Adipose tissue (tissue), 3 donors: ENCODE measurements at regions not wholly inside any gene's neighbourhood (a gene's known extent, or its start where the extent isn't known, plus 50 kb on each side); places are given as distances from the start of the nearest gene placed in this dataset.
"Not testable (repeated sequence)": the region's sequence is repeated elsewhere in the genome, so short reads cannot be mapped to it uniquely, and the experiment has no call there.

Experiments used
- H3K27ac ChIP-seq: one replicate; pipeline ENCODE4 v1.5.1; 2013; ENCODE audit warnings: low read depth, low read length
- WGBS, 3 donors: extraction: QIAGEN DNeasy Blood & Tissue Kit; methylation state at CpG; one replicate each; pipeline ENCODE4 v1.1.7; 2013; 5-methylcytosine and 5-hydroxymethylcytosine counted together
- donor health status: healthy with polysubstance abuse.
- donor health status: Bipolar disorder and iron deficiency.
- donor health status: healthy.

GRCh38 chr5:68122439-68123328, 92.9 kb upstream of the PIK3R1 start:
- WGBS, 3 donors, result 60 to 83% (median 80%) methylated on average over 7 of the region's 7 CpGs
- H3K27ac ChIP-seq, result no peak overlapping the region

GRCh38 chr5:68116868-68117411, 98.6 kb upstream of the PIK3R1 start:
- 21 to 70% (median 53%) methylated on average over 2 of the region's 2 CpGs for WGBS, 3 donors
- no peak overlapping the region for H3K27ac ChIP-seq

- H3K27ac ChIP-seq, result no peak overlapping the region
- 43 to 93% (median 64%) methylated on average over 2 of the region's 2 CpGs for WGBS, 3 donors
These were observed 99.1 kb upstream of the PIK3R1 start for GRCh38 chr5:68116408-68116807.

GRCh38 chr5:68115584-68115983, 100.0 kb upstream of the PIK3R1 start:
- no peak overlapping the region for H3K27ac ChIP-seq
- WGBS, 3 donors, result 83 to 86% (median 85%) methylated on average over 2 of the region's 2 CpGs

- 63 to 91% (median 82%) methylated on average over 2 of the region's 2 CpGs for WGBS, 3 donors
- H3K27ac ChIP-seq, result no peak overlapping the region
These were observed 101.0 kb upstream of the PIK3R1 start for GRCh38 chr5:68114378-68115040.

- H3K27ac ChIP-seq, result no peak overlapping the region
- WGBS, 3 donors, result 92 to 98% (median 94%) methylated on average over 2 of the region's 2 CpGs
These were observed 102.9 kb upstream of the PIK3R1 start for GRCh38 chr5:68112658-68113057.

GRCh38 chr5:68110894-68111293, 104.7 kb upstream of the PIK3R1 start:
- H3K27ac ChIP-seq, result no peak overlapping the region
- WGBS, 3 donors, result 75 to 80% (median 80%) methylated on average over 1 of the region's 1 CpG

- WGBS, 3 donors, result 61 to 95% (median 72%) methylated on average over 1 of the region's 1 CpG
- no peak overlapping the region for H3K27ac ChIP-seq
These were observed 105.3 kb upstream of the PIK3R1 start for GRCh38 chr5:68110264-68110663.

GRCh38 chr5:68104217-68104616, 111.3 kb upstream of the PIK3R1 start:
- 80 to 94% (median 94%) methylated on average over 2 of the region's 2 CpGs for WGBS, 3 donors

GRCh38 chr5:68103297-68103696, 112.3 kb upstream of the PIK3R1 start:
- 96 to 98% (median 96%) methylated on average over 4 of the region's 4 CpGs for WGBS, 3 donors
- H3K27ac ChIP-seq, result not testable (repeated sequence)

More at GRCh38 chr5:68104217-68104616, 111.3 kb upstream of the PIK3R1 start:
- not testable (repeated sequence) for H3K27ac ChIP-seq

- no peak overlapping the region for H3K27ac ChIP-seq
- 90 to 93% (median 91%) methylated on average over 5 of the region's 5 CpGs for WGBS, 3 donors
These were observed 116.2 kb upstream of the PIK3R1 start for GRCh38 chr5:68099327-68099726.

- H3K27ac ChIP-seq, result no peak overlapping the region
- WGBS, 3 donors, result 92 to 96% (median 93%) methylated on average over 3 of the region's 3 CpGs
These were observed 121.9 kb upstream of the PIK3R1 start for GRCh38 chr5:68093455-68094159.

- 65 to 86% (median 68%) methylated on average over 3 of the region's 3 CpGs for WGBS, 3 donors
- H3K27ac ChIP-seq, result no peak overlapping the region
These were observed 127.3 kb upstream of the PIK3R1 start for GRCh38 chr5:68088302-68088701.

GRCh38 chr5:68087866-68088265, 127.7 kb upstream of the PIK3R1 start:
- 35 to 55% (median 43%) methylated on average over 3 of the region's 3 CpGs for WGBS, 3 donors
- H3K27ac ChIP-seq, result no peak overlapping the region

GRCh38 chr5:68086857-68087256, 128.7 kb upstream of the PIK3R1 start:
- 39 to 80% (median 50%) methylated on average over 7 of the region's 7 CpGs for WGBS, 3 donors
- no peak overlapping the region for H3K27ac ChIP-seq

- 64 to 85% (median 72%) methylated on average over 7 of the region's 7 CpGs for WGBS, 3 donors
- no peak overlapping the region for H3K27ac ChIP-seq
These were observed 129.1 kb upstream of the PIK3R1 start for GRCh38 chr5:68086439-68086838.

- H3K27ac ChIP-seq, result no peak overlapping the region
These were observed 131.2 kb upstream of the PIK3R1 start for GRCh38 chr5:68084396-68084795.

GRCh38 chr5:68080282-68081050, 135.1 kb upstream of the PIK3R1 start:
- WGBS, 3 donors, result 85 to 90% (median 86%) methylated on average over 9 of the region's 9 CpGs
- H3K27ac ChIP-seq, result no peak overlapping the region
